HG03135 (cell line): ENCODE measurements at regions not wholly inside any gene's neighbourhood (a gene's known extent, or its start where the extent isn't known, plus 50 kb on each side); places are given as distances from the start of the nearest gene placed in this dataset.

Experiments used
- ATAC-seq: cut with Tn5 transposase; IDR thresholded peaks from one replicate; pipeline ENCODE4 v1.9.1; 2021; ENCODE audit warnings: mild to moderate bottlenecking, moderate library complexity; ENCODE audit not compliant: unreplicated experiment

- no peak for ATAC-seq
These were observed 452.3 kb downstream of the ADAMTS20 start for GRCh38 chr12:43099691-43100163.

- ATAC-seq = no peak
These were observed 453.0 kb downstream of the ADAMTS20 start for GRCh38 chr12:43098766-43099550.

- ATAC-seq = no peak
These were observed 453.9 kb downstream of the ADAMTS20 start for GRCh38 chr12:43098071-43098470.

GRCh38 chr12:43097471-43097870, 454.5 kb downstream of the ADAMTS20 start:
- ATAC-seq = no peak

- ATAC-seq = no peak
These were observed 456.2 kb downstream of the ADAMTS20 start for GRCh38 chr12:43095669-43096280.

GRCh38 chr12:43094886-43095575, 457.0 kb downstream of the ADAMTS20 start:
- ATAC-seq = no peak

GRCh38 chr12:43090981-43091380, 461.0 kb downstream of the ADAMTS20 start:
- no peak for ATAC-seq

- no peak for ATAC-seq
These were observed 464.6 kb downstream of the ADAMTS20 start for GRCh38 chr12:43087195-43088091.

- ATAC-seq = no peak
These were observed 472.5 kb downstream of the ADAMTS20 start for GRCh38 chr12:43079476-43079875.

GRCh38 chr12:43078976-43079375, 473.0 kb downstream of the ADAMTS20 start:
- no peak for ATAC-seq

GRCh38 chr12:43072431-43072830, 479.6 kb downstream of the ADAMTS20 start:
- no peak for ATAC-seq

GRCh38 chr12:43069768-43070221, 480.2 kb upstream of the PRICKLE1 start:
- ATAC-seq = no peak

GRCh38 chr12:43066471-43066870, 476.9 kb upstream of the PRICKLE1 start:
- ATAC-seq = no peak

GRCh38 chr12:43063650-43064049, 474.1 kb upstream of the PRICKLE1 start:
- ATAC-seq = no peak

- ATAC-seq = no peak
These were observed 472.8 kb upstream of the PRICKLE1 start for GRCh38 chr12:43062201-43062895.

- ATAC-seq = no peak
These were observed 471.2 kb upstream of the PRICKLE1 start for GRCh38 chr12:43060742-43061141.

GRCh38 chr12:43058616-43059015, 469.1 kb upstream of the PRICKLE1 start:
- no peak for ATAC-seq

GRCh38 chr12:43057566-43057965, 468.0 kb upstream of the PRICKLE1 start:
- ATAC-seq = no peak

- no peak for ATAC-seq
These were observed 464.5 kb upstream of the PRICKLE1 start for GRCh38 chr12:43054085-43054484.

- no peak for ATAC-seq
These were observed 462.9 kb upstream of the PRICKLE1 start for GRCh38 chr12:43052441-43052840.
